SK-N-SH (cell line): ENCODE measurements at regions not wholly inside any gene's neighbourhood (a gene's known extent, or its start where the extent isn't known, plus 50 kb on each side); places are given as distances from the start of the nearest gene placed in this dataset.

Source experiments
- CTCF ChIA-PET: fragments of 300-600, 350-600 bp; formaldehyde crosslinking; extraction: SDS; loops from one replicate; lab custom pipeline; 2021; lab: Yijun Ruan, JAX
- POLR2A ChIA-PET: fragments of 350-600 bp; sonication (Branson Sonifier 250); formaldehyde crosslinking; extraction: SDS; loops from one replicate; lab custom pipeline; 2020; ENCODE audit warnings: antibody characterized with exemption, inconsistent platforms; lab: Yijun Ruan, JAX
- DNase-seq: peaks from one replicate; pipeline ENCODE4 v3.0.0; 2012
- H2AFZ ChIP-seq: fragments of 200-600 bp; sonication (generic); 2 replicates; pipeline ENCODE4 v1.8.1; 2016; ENCODE audit warnings: antibody characterized with exemption, mild to moderate bottlenecking, low read depth
- H3F3A ChIP-seq: fragments of 200-600 bp; sonication (generic); replicated peaks from 2 replicates; pipeline ENCODE3; 2016; ENCODE audit warnings: antibody characterized with exemption, mild to moderate bottlenecking; ENCODE audit not compliant: insufficient read depth
- H3K27ac ChIP-seq, 2 experiments: fragments of 200-500 bp in 1 of 2; fragments of 200-600 bp in 1 of 2; sonication (Bioruptor generic) in 1 of 2; sonication (generic), shearing (Covaris generic) in 1 of 2; 2 replicates each; pipeline versions ENCODE4 v1.5.1 to v1.6.1; 2014 to 2016; ENCODE audit warnings: low read depth in 2 of 2, inconsistent platforms in 1 of 2, low read length in 1 of 2, mild to moderate bottlenecking in 1 of 2, mixed read lengths in 1 of 2
- H3K27me3 ChIP-seq: fragments of 200-600 bp; sonication (generic), shearing (Covaris generic); 2 replicates; pipeline ENCODE4 v1.6.1; 2016; ENCODE audit warnings: mixed run types; ENCODE audit not compliant: insufficient read depth
- H3K36me3 ChIP-seq, 2 experiments: fragments of 200-500 bp in 1 of 2; fragments of 200-600 bp in 1 of 2; sonication (Bioruptor generic) in 1 of 2; sonication (generic) in 1 of 2; replicated peaks in 1 of 2; 2 replicates each; pipeline versions ENCODE3 to v1.5.1; 2014 to 2016; ENCODE audit warnings: low read length in 1 of 2, mild to moderate bottlenecking in 1 of 2; ENCODE audit not compliant: insufficient read depth in 2 of 2, control insufficient read depth in 1 of 2
- H3K4me1 ChIP-seq, 2 experiments: fragments of 200-500 bp in 1 of 2; fragments of 200-600 bp in 1 of 2; sonication (Bioruptor generic) in 1 of 2; sonication (generic), shearing (Covaris generic) in 1 of 2; 2 replicates each; pipeline versions ENCODE4 v1.5.1 to v1.6.1; 2014 to 2016; ENCODE audit warnings: low read depth in 1 of 2, low read length in 1 of 2, mixed run types in 1 of 2; ENCODE audit not compliant: insufficient read depth in 2 of 2, control insufficient read depth in 1 of 2
- H3K4me2 ChIP-seq: fragments of 200-600 bp; sonication (generic), shearing (Covaris generic); 2 replicates; pipeline ENCODE4 v1.6.1; 2017; ENCODE audit warnings: mixed run types
- H3K4me3 ChIP-seq, 2 experiments: fragments of 200-500 bp in 1 of 2; fragments of 200-600 bp in 1 of 2; sonication (Bioruptor generic) in 1 of 2; sonication (generic), shearing (Covaris generic) in 1 of 2; 2 replicates each; pipeline versions ENCODE4 v1.5.1 to v1.8.1; 2014 to 2016; ENCODE audit warnings: low read depth in 2 of 2, inconsistent platforms in 1 of 2, low read length in 1 of 2, mild to moderate bottlenecking in 1 of 2, mixed read lengths in 1 of 2, moderate library complexity in 1 of 2
- H3K79me2 ChIP-seq: fragments of 200-600 bp; sonication (generic); 2 replicates; pipeline ENCODE4 v1.8.1; 2017; ENCODE audit warnings: mild to moderate bottlenecking; ENCODE audit not compliant: insufficient read depth
- H3K9ac ChIP-seq: fragments of 200-600 bp; sonication (generic); 2 replicates; pipeline ENCODE4 v1.6.1; 2017; ENCODE audit warnings: mixed run types
- H3K9me2 ChIP-seq: fragments of 200-600 bp; sonication (generic); 2 replicates; pipeline ENCODE4 v1.6.1; 2017; ENCODE audit warnings: mixed run types
- H3K9me3 ChIP-seq: fragments of 200-600 bp; sonication (generic); 2 replicates; pipeline ENCODE4 v1.6.1; 2017; ENCODE audit warnings: mixed run types, mild to moderate bottlenecking, moderate library complexity
- H4K20me1 ChIP-seq: fragments of 200-600 bp; sonication (generic); 2 replicates; pipeline ENCODE4 v1.6.1; 2017; ENCODE audit warnings: mild to moderate bottlenecking, mixed run types; ENCODE audit not compliant: insufficient read depth
- ELF1 ChIP-seq: IDR thresholded peaks from 2 replicates; pipeline ENCODE4 v1.4.0; 2012
- EP300 ChIP-seq, 2 experiments: IDR thresholded peaks; 2 replicates each; pipeline versions ENCODE4 v1.4.0 to v1.6.1; 2012; ENCODE audit warnings: borderline replicate concordance in 1 of 2, low read depth in 1 of 2, low read length in 1 of 2
- FOXM1 ChIP-seq: IDR thresholded peaks from 2 replicates; pipeline ENCODE4 v1.4.0; 2012; ENCODE audit warnings: low read depth, mild to moderate bottlenecking
- GABPA ChIP-seq: IDR thresholded peaks from 2 replicates; pipeline ENCODE4 v1.4.0; 2012; ENCODE audit warnings: low read depth, mild to moderate bottlenecking
- JUND ChIP-seq: IDR thresholded peaks from 2 replicates; pipeline ENCODE4 v1.4.0; 2012
- MXI1 ChIP-seq: IDR thresholded peaks from 2 replicates; pipeline ENCODE4 v1.6.1; 2012; ENCODE audit warnings: mild to moderate bottlenecking, low read depth, low read length, improper control_type of control experiment
- NRF1 ChIP-seq: IDR thresholded peaks from 2 replicates; pipeline ENCODE4 v1.6.1; 2012; ENCODE audit warnings: low read depth, mild to moderate bottlenecking, low read length
- RCOR1 ChIP-seq: fragments of 150-350 bp; IDR thresholded peaks from 2 replicates; pipeline ENCODE4 v1.6.1; 2017; ENCODE audit warnings: antibody characterized with exemption, low read length
- RFX5 ChIP-seq: IDR thresholded peaks from 2 replicates; pipeline ENCODE4 v1.6.1; 2012; ENCODE audit warnings: mild to moderate bottlenecking, improper control_type of control experiment, low read length
- RXRA ChIP-seq: IDR thresholded peaks from 2 replicates; pipeline ENCODE4 v1.4.0; 2012; ENCODE audit warnings: low read depth, mild to moderate bottlenecking, borderline replicate concordance
- TCF12 ChIP-seq: IDR thresholded peaks from 2 replicates; pipeline ENCODE4 v1.4.0; 2012
- WGBS: methylation state at CpG from one replicate; pipeline ENCODE4 v1.1.6; 2017; ENCODE audit warnings: low lambda C conversion rate; 5-methylcytosine and 5-hydroxymethylcytosine counted together
- TF ChIP-seq, protein P1 (sequence below): fragments of 200-600 bp; sonication (generic); IDR thresholded peaks from 2 replicates; pipeline ENCODE4 v1.6.1; 2017; ENCODE audit warnings: antibody characterized with exemption, mild to moderate bottlenecking, moderate library complexity
- TF ChIP-seq, protein P2 (sequence below): IDR thresholded peaks from 2 replicates; pipeline ENCODE4; 2012
- TF ChIP-seq, protein P3 (sequence below): IDR thresholded peaks from 2 replicates; pipeline ENCODE4 v1.4.0; 2012; ENCODE audit warnings: low read depth, borderline replicate concordance
- TF ChIP-seq, protein P4 (sequence below): IDR thresholded peaks from 2 replicates; pipeline ENCODE4 v1.4.0; 2012; ENCODE audit warnings: low read depth, borderline replicate concordance
- TF ChIP-seq, protein P5 (sequence below): IDR thresholded peaks from 2 replicates; pipeline ENCODE4 v1.4.0; 2012; ENCODE audit warnings: low read depth
- TF ChIP-seq, protein P6 (sequence below): fragments of 150-350 bp; IDR thresholded peaks from 2 replicates; pipeline ENCODE4 v1.6.1; 2016; ENCODE audit warnings: mild to moderate bottlenecking, low read depth, low read length

DNA sequence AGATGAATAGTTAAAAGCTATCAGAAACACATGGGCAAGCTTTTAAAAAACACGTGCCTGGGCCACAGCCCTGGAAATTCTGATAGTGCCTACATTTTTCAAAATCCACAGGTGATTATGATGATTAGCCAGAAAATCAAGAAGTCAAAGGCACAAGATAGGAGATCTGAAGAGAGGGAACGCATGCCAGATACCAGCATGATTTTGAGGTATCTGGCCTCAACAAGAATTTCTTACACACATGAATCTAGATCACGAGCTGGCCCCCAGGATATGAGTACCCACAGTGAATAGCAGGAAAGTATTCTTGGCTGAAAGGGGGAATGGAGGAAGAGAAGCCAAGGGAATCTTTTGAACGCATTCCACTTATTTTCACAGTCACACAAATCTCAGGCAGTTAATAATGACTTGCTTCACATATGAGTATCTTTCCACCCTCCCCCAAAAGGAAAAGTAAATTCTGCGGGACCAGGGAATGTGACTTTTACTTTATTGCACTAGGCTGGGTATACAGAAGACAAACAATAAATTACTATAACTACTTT lies 438.2 kb downstream of the BCAT1 start:
- H3K4me2 ChIP-seq = no peak overlapping the region
- H3F3A ChIP-seq = no peaks in the 10 kb centered on the region
- ChIA-PET POLR2A (no interaction called here), CTCF (no interaction called here)
- H2AFZ ChIP-seq = no peak overlapping the region
- no peaks in the 10 kb centered on the region for H3K27me3 ChIP-seq
- no peak overlapping the region for H3K27ac ChIP-seq
- no peaks in the 10 kb centered on the region for H3K36me3 ChIP-seq
- H3K9ac ChIP-seq = no peak overlapping the region
- H4K20me1 ChIP-seq = no peaks in the 10 kb centered on the region
- DNase-seq = no peak
- no peaks in the 10 kb centered on the region for H3K79me2 ChIP-seq
- WGBS = 50% methylated on average over 5 of the region's 5 CpGs
- H3K4me1 ChIP-seq = no peaks in the 10 kb centered on the region
- H3K9me2 ChIP-seq = no peaks in the 10 kb centered on the region
- TF ChIP-seq, protein P1, sequence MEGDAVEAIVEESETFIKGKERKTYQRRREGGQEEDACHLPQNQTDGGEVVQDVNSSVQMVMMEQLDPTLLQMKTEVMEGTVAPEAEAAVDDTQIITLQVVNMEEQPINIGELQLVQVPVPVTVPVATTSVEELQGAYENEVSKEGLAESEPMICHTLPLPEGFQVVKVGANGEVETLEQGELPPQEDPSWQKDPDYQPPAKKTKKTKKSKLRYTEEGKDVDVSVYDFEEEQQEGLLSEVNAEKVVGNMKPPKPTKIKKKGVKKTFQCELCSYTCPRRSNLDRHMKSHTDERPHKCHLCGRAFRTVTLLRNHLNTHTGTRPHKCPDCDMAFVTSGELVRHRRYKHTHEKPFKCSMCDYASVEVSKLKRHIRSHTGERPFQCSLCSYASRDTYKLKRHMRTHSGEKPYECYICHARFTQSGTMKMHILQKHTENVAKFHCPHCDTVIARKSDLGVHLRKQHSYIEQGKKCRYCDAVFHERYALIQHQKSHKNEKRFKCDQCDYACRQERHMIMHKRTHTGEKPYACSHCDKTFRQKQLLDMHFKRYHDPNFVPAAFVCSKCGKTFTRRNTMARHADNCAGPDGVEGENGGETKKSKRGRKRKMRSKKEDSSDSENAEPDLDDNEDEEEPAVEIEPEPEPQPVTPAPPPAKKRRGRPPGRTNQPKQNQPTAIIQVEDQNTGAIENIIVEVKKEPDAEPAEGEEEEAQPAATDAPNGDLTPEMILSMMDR = no peak
- TF ChIP-seq, protein P2, sequence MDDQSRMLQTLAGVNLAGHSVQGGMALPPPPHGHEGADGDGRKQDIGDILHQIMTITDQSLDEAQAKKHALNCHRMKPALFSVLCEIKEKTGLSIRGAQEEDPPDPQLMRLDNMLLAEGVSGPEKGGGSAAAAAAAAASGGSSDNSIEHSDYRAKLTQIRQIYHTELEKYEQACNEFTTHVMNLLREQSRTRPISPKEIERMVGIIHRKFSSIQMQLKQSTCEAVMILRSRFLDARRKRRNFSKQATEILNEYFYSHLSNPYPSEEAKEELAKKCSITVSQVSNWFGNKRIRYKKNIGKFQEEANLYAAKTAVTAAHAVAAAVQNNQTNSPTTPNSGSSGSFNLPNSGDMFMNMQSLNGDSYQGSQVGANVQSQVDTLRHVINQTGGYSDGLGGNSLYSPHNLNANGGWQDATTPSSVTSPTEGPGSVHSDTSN = no peak
- TF ChIP-seq, protein P3, sequence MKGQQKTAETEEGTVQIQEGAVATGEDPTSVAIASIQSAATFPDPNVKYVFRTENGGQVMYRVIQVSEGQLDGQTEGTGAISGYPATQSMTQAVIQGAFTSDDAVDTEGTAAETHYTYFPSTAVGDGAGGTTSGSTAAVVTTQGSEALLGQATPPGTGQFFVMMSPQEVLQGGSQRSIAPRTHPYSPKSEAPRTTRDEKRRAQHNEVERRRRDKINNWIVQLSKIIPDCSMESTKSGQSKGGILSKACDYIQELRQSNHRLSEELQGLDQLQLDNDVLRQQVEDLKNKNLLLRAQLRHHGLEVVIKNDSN = no peak
- TF ChIP-seq RXRA (no peak), RFX5 (no peak), MXI1 (no peak), JUND (no peak), TCF12 (no peak), ELF1 (no peak), EP300 (IDR thresholded peaks at IDR 0.05; ENCODE audit: borderline replicate concordance in 1 of 2, low read depth in 1 of 2, low read length in 1 of 2) (no peak), RCOR1 (no peak), FOXM1 (no peak), NRF1 (no peak), GABPA (no peak)
- TF ChIP-seq, protein P4, sequence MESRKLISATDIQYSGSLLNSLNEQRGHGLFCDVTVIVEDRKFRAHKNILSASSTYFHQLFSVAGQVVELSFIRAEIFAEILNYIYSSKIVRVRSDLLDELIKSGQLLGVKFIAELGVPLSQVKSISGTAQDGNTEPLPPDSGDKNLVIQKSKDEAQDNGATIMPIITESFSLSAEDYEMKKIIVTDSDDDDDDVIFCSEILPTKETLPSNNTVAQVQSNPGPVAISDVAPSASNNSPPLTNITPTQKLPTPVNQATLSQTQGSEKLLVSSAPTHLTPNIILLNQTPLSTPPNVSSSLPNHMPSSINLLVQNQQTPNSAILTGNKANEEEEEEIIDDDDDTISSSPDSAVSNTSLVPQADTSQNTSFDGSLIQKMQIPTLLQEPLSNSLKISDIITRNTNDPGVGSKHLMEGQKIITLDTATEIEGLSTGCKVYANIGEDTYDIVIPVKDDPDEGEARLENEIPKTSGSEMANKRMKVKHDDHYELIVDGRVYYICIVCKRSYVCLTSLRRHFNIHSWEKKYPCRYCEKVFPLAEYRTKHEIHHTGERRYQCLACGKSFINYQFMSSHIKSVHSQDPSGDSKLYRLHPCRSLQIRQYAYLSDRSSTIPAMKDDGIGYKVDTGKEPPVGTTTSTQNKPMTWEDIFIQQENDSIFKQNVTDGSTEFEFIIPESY = no peak
- TF ChIP-seq, protein P5, sequence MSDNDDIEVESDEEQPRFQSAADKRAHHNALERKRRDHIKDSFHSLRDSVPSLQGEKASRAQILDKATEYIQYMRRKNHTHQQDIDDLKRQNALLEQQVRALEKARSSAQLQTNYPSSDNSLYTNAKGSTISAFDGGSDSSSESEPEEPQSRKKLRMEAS = no peak
- TF ChIP-seq, protein P6, sequence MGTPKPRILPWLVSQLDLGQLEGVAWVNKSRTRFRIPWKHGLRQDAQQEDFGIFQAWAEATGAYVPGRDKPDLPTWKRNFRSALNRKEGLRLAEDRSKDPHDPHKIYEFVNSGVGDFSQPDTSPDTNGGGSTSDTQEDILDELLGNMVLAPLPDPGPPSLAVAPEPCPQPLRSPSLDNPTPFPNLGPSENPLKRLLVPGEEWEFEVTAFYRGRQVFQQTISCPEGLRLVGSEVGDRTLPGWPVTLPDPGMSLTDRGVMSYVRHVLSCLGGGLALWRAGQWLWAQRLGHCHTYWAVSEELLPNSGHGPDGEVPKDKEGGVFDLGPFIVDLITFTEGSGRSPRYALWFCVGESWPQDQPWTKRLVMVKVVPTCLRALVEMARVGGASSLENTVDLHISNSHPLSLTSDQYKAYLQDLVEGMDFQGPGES = no peak
- H3K4me3 ChIP-seq = no peak overlapping the region
- no peaks in the 10 kb centered on the region for H3K9me3 ChIP-seq
